PC-3 (cell line): ENCODE measurements at regions not wholly inside any gene's neighbourhood (a gene's known extent, or its start where the extent isn't known, plus 50 kb on each side); places are given as distances from the start of the nearest gene placed in this dataset.

Experiments used
- CTCF ChIP-seq: fragments of 300-600 bp; sonication (generic); conservative IDR thresholded peaks from 2 replicates; pipeline ENCODE4 v1.5.1; 2017; ENCODE audit warnings: antibody characterized with exemption, low read depth, mild to moderate bottlenecking, low read length
- EZH2phosphoT487 ChIP-seq: fragments of 300-600 bp; sonication (generic); IDR thresholded peaks from 2 replicates; pipeline ENCODE4 v1.6.1; 2018; ENCODE audit warnings: mild to moderate bottlenecking, antibody characterized with exemption, low read length, borderline replicate concordance

- TF ChIP-seq CTCF (no peak), EZH2phosphoT487 (no peak)
These were observed 291.7 kb upstream of the ROPN1 start for GRCh38 chr3:124283652-124284023.
